ENCODE measurements at regions not wholly inside any gene's neighbourhood (a gene's known extent, or its start where the extent isn't known, plus 50 kb on each side); places are given as distances from the start of the nearest gene placed in this dataset.
"Not testable (repeated sequence)": the region's sequence is repeated elsewhere in the genome, so short reads cannot be mapped to it uniquely, and the experiment has no call there.

GRCh38 chr18:78492064-78492812 is 487.4 kb upstream of the SALL3 start:
- TF ChIP-seq CTCF (IDR thresholded peaks at IDR 0.05; ENCODE audit: insufficient read depth, low read depth, low read length), result no peak
- CTCF ChIA-PET, result no interaction called here
- POLR2A ChIA-PET, result no interaction called here
- Histone ChIP-seq H3K27me3 (ENCODE audit: control insufficient read depth, insufficient read depth, low read length) (no peaks in the 10 kb centered on the region), H3K36me3 (ENCODE audit: control insufficient read depth, insufficient read depth, low read length) (no peaks in the 10 kb centered on the region), H3K4me3 (ENCODE audit: low read depth, low read length) (no peak overlapping the region)
- no peak for DNase-seq (ENCODE audit: low read depth)

GRCh38 chr18:78492813-78493371 is 486.7 kb upstream of the SALL3 start:
- H3K36me3 ChIP-seq (ENCODE audit: control insufficient read depth, insufficient read depth, low read length), result no peaks in the 10 kb centered on the region
- ChIA-PET CTCF (no interaction called here), POLR2A (no interaction called here)
- no peak for DNase-seq (ENCODE audit: low read depth)
- H3K27me3 ChIP-seq (ENCODE audit: control insufficient read depth, insufficient read depth, low read length), result no peaks in the 10 kb centered on the region
- H3K4me3 ChIP-seq (ENCODE audit: low read depth, low read length), result no peak overlapping the region
- no peak for TF ChIP-seq CTCF (IDR thresholded peaks at IDR 0.05; ENCODE audit: insufficient read depth, low read depth, low read length)

GRCh38 chr18:78493490-78493889 is 486.1 kb upstream of the SALL3 start:
- not testable (repeated sequence) for H3K4me3 ChIP-seq (ENCODE audit: low read depth, low read length)

GRCh38 chr18:78494204-78495085 is 485.2 kb upstream of the SALL3 start:
- DNase-seq (ENCODE audit: low read depth), result no peak
- ChIA-PET POLR2A (no interaction called here), CTCF (no interaction called here)
- no peaks in the 10 kb centered on the region for H3K36me3 ChIP-seq (ENCODE audit: control insufficient read depth, insufficient read depth, low read length)
- H3K27me3 ChIP-seq (ENCODE audit: control insufficient read depth, insufficient read depth, low read length), result no peaks in the 10 kb centered on the region
- H3K4me3 ChIP-seq (ENCODE audit: low read depth, low read length), result no peak overlapping the region
- TF ChIP-seq CTCF (IDR thresholded peaks at IDR 0.05; ENCODE audit: insufficient read depth, low read depth, low read length), result no peak

More at GRCh38 chr18:78493490-78493889, 486.1 kb upstream of the SALL3 start:
- DNase-seq (ENCODE audit: low read depth); CTCF ChIA-PET; H3K36me3 ChIP-seq (ENCODE audit: control insufficient read depth, insufficient read depth, low read length); H3K27me3 ChIP-seq (ENCODE audit: control insufficient read depth, insufficient read depth, low read length); POLR2A ChIA-PET: not testable (repeated sequence)

GRCh38 chr18:78495550-78495949 is 484.1 kb upstream of the SALL3 start:
- no peak overlapping the region for H3K4me3 ChIP-seq (ENCODE audit: low read depth, low read length)
- no peak for DNase-seq (ENCODE audit: low read depth)
- H3K36me3 ChIP-seq (ENCODE audit: control insufficient read depth, insufficient read depth, low read length), result no peaks in the 10 kb centered on the region
- H3K27me3 ChIP-seq (ENCODE audit: control insufficient read depth, insufficient read depth, low read length), result no peaks in the 10 kb centered on the region
- ChIA-PET CTCF (no interaction called here), POLR2A (no interaction called here)
- no peak for TF ChIP-seq CTCF (IDR thresholded peaks at IDR 0.05; ENCODE audit: insufficient read depth, low read depth, low read length)
